DMS153 treated with DMSO at 0.1 percent for 48 hours (cell line): ENCODE measurements at regions not wholly inside any gene's neighbourhood (a gene's known extent, or its start where the extent isn't known, plus 50 kb on each side); places are given as distances from the start of the nearest gene placed in this dataset.

Experiments
- DNase-seq: peaks from one replicate; lab custom pipeline; 2025; ENCODE audit not compliant: unreplicated experiment; lab: John Stamatoyannopoulos, UW

DNA sequence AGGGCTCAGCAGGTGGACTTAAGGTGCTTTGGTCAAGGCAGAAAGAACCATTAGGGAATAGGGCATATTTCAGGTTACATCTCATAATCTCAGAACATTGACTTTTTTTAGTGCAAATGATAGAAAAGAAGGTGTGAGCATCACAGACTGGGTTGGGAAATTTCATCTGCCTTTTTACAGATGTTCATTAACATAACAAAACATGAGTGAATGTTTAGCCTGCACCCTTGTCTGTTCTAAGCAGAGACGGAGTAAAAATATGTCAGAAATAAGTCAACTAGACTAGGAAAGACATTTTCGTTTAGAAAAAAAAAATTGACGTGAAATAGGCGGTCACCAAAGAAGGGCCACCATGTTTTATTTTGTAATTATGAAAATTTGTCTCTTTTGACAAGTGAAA is 127.5 kb upstream of the CDH13 start:
- DNase-seq = no peak

GRCh38 chr16:82497139-82497538 is 129.6 kb upstream of the CDH13 start:
- no peak for DNase-seq

- DNase-seq = no peak
These were observed 138.3 kb upstream of the CDH13 start for GRCh38 chr16:82488460-82488859.

- DNase-seq = no peak
These were observed 145.3 kb upstream of the CDH13 start for GRCh38 chr16:82481455-82481854.

DNA sequence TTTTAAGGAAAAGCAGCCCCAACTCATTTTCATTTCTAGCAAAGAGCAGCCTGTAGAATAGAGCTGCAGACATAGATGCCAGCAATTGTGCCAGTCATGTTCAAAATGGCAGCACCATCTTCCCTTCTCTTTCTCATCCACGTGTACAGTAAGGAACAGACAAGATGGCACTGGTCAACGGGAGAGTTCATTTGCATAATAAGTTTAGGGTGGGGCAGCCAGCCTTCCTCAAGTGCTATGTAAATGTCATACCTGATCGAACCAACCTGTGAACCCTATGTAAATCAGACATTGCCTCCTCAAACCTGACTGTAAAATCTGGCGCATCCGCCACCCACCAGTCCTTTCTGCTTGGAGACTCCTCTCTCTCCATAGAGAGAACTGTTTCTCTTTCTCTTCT is 150.0 kb upstream of the CDH13 start:
- no peak for DNase-seq

GRCh38 chr16:82470620-82471152 is 156.1 kb upstream of the CDH13 start:
- DNase-seq = no peak

GRCh38 chr16:82470016-82470415 is 156.8 kb upstream of the CDH13 start:
- no peak for DNase-seq

DNA sequence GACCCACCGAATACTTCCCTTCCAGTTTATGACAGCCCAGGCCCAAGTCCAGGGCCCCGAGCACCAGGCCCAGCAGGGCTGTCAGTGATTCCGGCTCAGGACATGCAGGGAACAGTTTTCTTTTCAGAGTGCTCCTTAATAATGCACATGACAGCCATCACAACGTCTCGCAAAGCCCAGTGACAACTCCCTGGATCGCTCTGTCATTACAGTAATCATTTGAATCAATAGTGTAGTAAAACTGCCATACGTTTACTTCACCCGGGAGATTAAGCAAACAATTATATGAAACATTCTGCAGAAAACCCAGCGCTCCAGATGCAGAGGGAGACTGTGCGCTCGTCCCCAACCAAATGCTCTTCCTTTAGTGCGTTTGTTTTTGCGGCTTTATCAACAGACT is 162.6 kb upstream of the CDH13 start:
- no peak for DNase-seq

DNA sequence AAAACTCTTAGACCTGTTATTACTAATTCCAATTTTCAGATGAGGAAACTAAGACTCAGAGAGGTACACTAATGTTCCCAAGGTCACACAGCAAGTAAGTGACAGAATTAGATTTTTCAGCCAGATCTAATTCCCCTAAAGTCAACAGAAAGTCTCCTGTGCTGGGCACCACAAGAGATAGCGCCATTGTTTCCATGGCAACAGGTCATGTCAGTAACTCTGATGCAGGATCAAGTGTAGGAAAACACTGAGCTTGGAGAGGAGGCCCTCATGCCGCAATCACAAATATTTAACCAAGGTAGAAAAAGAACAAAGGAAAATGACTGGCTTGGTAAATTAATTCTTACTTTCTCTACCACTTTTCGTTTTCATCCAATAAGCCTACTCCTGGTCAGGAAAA is 166.0 kb upstream of the CDH13 start:
- DNase-seq = no peak

DNA sequence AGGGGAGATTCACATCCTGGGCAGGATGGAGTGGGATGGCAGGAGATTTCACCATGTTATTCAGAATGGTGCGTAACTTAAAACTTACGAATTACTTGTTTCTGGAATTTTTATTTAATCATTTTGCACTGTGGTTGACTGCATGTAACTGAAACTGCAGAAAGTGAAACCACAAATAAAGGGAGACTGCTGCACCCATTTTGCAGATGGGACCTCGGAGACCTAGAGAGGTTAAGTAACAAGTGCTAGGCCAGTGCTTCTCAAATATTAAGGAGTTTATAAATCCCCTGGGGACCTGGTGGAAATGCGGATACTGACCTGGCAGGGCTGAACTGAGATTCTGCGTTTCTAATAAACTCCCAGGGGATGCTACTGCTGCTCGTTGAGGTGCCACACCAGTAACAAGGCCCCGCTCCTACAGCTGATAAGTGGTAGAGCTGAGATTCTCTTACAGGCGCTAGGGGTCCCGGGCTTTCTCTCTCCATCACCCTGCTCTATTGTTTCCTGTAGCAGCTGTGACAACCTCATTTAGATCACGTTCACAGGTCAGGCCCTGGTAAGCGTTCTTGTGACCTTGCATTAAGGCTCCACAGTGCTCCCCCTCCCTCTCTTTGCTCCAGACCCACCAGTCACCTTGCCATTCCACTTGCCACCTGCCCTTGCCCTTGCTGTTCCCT is 167.1 kb upstream of the CDH13 start:
- DNase-seq = no peak

- peak; percentile 35 for DNase-seq
These were observed 170.1 kb upstream of the CDH13 start for GRCh38 chr16:82456683-82457082.

- no peak for DNase-seq
These were observed 172.2 kb upstream of the CDH13 start for GRCh38 chr16:82454566-82454965.

GRCh38 chr16:82454152-82454551 is 172.6 kb upstream of the CDH13 start:
- no peak for DNase-seq

DNA sequence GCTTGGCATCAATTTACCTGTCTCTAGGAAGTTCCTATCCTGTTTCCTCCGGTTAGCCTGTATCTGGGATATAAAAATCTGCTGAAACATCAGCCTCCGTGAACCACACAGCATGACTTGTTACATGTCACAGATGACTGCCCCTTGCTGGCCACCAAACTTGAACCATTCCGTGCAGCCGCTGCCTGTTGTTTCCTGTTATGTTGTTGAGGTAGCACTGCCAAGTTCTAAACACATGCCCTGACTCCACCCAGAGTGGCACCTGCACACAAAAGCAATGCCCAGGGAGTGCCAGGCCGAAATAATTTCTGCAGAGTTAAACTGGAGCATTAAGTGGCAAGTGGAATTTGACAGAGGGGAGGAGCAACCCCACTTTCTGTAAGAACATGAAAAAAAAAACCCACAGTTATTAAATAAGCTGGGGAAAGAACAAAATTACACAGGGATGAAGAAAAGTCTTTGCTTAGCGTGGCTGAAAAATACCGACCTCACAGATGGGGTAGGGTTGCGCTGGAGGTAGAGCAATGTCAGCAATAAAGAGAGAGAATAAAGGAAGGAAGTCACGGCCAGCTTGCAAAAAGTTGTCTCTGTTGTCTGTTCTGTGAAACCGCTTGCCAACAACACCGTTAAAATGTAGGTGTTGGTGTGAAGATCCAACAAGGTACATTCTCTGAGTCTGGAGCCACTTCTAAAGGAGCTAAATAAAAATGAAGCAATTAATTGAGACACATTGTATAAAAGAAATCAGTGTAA is 174.6 kb upstream of the CDH13 start:
- peak; percentile 14 for DNase-seq

DNA sequence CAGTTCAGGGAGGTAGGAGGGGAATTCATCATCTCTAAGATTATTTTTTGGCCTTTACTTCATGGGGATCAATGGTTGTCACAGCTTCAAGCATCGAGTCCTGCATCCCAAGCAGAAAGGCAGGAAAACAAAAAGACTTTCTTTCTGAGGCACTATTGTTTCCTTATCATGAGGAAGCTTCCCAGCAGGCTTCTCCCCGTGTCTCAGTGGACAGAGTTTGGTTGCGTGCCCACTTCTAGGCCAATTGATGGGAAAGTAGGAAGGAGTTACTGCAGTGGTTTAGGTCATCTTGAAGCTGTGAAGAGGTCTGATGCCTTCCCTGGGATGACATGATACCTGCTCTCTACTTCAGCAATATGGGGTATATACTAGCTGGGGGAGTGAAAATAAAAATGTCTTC is 175.3 kb upstream of the CDH13 start:
- no peak for DNase-seq

- no peak for DNase-seq
These were observed 186.4 kb upstream of the CDH13 start for GRCh38 chr16:82440336-82440735.

DNA sequence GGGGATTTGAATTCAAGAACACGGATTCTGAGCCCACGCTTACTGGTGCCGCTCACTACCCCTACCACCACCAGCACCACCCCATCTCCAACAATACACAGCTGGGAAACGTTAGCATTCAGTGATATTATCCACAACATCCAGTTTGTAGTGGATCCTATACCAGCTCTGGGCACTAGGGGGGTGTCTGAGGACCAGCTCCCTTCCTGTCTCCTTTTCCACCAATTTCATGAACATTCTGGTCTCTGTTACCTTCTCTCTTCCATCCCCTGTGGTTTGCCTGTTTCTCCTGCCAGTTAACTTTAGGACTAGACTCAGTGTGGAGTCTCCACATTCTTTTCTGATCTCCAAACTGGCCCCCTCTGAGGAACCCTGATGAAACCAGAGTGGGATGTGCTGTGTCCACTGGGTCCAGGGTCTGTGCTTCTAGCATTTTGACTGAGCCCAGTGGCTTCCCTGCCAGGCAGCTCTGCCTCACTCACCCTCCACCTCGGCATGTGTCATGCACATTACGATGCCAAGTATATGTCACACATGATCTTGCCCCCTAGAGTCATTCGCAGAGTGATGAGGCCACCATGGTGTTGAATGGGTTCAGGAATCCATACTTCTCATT is 187.0 kb upstream of the CDH13 start:
- DNase-seq = no peak

DNA sequence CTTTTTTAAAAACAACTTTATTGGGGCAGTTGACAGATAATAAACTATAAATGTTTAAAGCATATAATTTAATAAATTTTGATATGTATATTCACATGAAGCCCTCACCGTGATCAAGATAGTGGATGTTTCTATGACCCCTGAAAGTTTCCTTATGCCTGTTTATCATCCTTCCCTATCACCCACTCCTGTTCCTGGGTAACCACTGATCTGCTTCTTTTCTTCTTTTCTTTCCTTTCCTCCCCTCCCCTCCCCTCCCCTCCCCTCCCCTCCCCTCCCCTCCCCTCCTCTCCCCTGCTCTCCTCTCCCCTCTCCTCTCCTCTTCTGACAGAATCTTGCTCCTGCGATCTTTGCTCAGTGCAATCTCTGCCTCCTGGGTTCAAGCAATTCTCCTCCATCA is 193.7 kb upstream of the CDH13 start:
- no peak for DNase-seq

- DNase-seq = no peak
These were observed 194.5 kb upstream of the CDH13 start for GRCh38 chr16:82432261-82432660.

DNA sequence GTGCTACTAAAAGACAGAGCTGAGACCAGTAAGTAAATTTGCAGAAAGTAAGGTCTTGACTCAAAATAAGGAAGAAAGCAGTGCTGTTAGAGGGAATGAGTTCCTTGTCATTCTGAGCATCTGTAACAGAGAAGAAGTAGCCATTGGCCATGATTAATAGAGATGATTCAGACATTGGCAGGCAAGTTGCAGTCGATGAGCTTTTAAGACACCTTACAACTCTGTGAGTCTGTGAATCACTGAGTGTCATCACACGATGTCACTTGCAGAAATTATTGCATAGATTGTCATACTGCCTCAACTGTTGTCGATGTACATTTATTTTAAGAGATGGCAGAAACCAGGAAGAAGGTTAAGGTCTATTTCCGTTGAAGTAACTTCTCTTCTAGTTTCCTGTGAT is 201.1 kb upstream of the CDH13 start:
- no peak for DNase-seq

- DNase-seq = no peak
These were observed 204.9 kb upstream of the CDH13 start for GRCh38 chr16:82421851-82422250.

DNA sequence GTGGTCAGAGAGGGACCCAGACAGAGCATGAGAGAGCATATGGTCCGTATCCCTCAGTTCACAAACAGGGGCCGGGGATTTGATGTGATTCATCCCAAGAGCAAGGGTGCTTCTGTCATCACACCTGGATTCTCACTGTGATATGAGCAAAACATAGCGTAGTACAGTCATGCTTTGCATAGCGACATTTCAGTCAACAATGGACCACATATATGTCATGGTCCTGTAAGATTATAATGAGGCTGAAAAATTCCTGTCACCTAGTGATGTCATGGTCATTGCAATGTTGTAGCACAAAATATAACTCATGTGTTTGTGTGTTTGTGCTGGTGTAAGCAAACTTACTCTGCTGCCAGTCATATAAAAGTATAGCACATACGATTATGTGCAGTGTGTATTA is 207.4 kb upstream of the CDH13 start:
- DNase-seq = no peak
